Activated T-cell treated with anti-CD3 and anti-CD28 coated beads, Interleukin-2, amount 50 U/mL, for 24 hours (primary cell): ENCODE measurements at regions not wholly inside any gene's neighbourhood (a gene's known extent, or its start where the extent isn't known, plus 50 kb on each side); places are given as distances from the start of the nearest gene placed in this dataset.

Experiments
- DNase-seq: peaks from one replicate; pipeline ENCODE4 v3.0.0-alpha.2; 2020
- H3K27ac Mint-ChIP-seq: 2 replicates; pipeline ENCODE4 v1.8.0; 2020; ENCODE audit warnings: mild to moderate bottlenecking, mixed read lengths
- H3K27me3 Mint-ChIP-seq: 2 replicates; pipeline ENCODE4 v1.8.0; 2020; ENCODE audit warnings: mixed read lengths
- H3K36me3 Mint-ChIP-seq: 2 replicates; pipeline ENCODE4 v1.8.0; 2020; ENCODE audit warnings: low read depth, mixed read lengths
- H3K4me1 Mint-ChIP-seq: 2 replicates; pipeline ENCODE4 v1.8.0; 2020; ENCODE audit warnings: low read depth, mixed read lengths
- H3K4me3 Mint-ChIP-seq: 2 replicates; pipeline ENCODE4 v1.8.0; 2020; ENCODE audit warnings: mild to moderate bottlenecking, moderate library complexity, mixed read lengths
- H3K9me3 Mint-ChIP-seq: 2 replicates; pipeline ENCODE4 v1.8.0; 2020; ENCODE audit warnings: mixed read lengths

DNA sequence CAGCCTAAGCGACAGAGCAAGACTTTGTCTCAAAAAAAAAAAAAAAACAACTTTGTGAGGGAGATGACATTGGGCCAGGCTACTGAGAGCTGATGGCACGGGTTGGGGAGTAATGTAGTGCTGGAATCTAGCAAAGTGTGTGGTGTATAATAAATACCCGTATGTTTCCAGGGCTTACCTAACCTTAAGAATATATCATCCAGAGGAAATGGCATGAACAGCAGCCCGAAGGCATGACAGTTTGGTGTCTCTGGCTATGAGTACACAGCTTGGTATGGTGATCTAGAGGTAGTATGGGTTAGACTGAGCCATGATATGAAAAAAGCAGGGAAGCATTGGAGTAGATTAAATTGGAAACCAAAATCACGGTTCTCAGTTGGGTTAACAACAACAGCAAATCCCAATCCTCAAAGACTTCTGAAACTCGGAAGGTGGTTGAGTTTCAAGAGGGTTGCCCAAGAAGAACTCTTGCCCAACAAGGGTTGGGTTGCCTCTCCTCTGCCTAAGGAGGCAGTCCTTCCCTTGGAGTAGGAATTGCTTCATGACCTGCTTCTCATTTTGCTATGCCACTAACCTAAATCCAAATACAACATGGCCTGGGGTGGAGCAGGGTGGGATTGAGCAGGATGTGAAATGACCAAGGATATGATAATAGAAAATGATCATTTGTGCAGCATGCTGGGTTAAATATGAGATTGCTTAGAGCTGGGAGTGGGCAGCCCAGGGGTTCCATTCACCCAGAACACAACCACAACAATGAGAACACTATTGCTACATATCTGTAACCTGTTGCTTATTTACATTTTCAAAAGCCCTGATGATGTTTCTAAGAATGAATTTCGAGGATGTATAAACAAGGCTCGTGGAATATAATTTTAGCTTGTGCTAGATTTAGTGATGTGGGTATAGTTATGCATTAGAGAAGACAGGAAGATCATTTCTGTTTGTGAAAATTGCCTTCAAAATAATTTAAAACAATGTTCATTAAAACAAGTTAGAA, 64.6 kb upstream of the ZFR start:
- Mint-ChIP-seq H3K27me3 (no peaks in the 10 kb centered on the region), H3K9me3 (no peaks in the 10 kb centered on the region), H3K4me1 (peaks cover 17% of the 10 kb centered on the region), H3K27ac (no peak overlapping the region), H3K36me3 (no peaks in the 10 kb centered on the region), H3K4me3 (no peak overlapping the region)
- no peak for DNase-seq

DNA sequence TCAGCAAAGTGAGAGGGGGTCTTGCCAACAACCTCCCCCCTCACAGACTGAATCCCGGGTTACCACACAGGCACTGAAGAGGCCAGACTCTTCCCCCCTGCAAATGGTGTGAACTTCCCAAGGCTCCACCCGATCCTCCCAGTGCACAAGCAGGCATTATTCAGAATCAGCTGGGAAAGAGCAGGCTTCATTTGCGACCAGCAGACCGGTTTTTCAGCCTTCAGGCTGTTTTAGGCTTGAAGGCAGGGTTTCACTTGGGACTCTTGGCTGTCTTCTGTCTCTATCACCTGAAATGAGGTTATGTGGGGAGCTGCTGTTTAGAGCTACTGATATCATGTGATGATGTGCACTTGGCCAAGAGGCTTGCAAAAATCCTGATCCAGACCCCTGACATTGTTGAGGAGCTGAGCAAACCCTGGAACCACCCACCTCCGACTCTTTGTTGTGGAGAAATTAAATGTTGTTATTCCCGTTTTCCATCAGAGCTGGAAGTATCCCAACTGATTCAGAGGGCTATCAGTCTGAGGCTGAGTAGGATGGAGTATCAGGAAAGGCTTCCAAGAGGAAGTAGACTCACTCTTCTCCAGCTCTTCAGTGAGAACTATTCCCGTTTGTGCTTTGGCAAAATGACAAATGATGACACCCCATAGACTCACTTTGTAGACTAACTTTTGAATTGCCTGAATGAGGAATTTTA, 63.3 kb upstream of the ZFR start:
- Mint-ChIP-seq H3K4me3 (no peak overlapping the region), H3K9me3 (no peaks in the 10 kb centered on the region), H3K36me3 (no peaks in the 10 kb centered on the region), H3K4me1 (peaks cover 17% of the 10 kb centered on the region), H3K27me3 (no peaks in the 10 kb centered on the region), H3K27ac (no peak overlapping the region)
- DNase-seq: no peak

DNA sequence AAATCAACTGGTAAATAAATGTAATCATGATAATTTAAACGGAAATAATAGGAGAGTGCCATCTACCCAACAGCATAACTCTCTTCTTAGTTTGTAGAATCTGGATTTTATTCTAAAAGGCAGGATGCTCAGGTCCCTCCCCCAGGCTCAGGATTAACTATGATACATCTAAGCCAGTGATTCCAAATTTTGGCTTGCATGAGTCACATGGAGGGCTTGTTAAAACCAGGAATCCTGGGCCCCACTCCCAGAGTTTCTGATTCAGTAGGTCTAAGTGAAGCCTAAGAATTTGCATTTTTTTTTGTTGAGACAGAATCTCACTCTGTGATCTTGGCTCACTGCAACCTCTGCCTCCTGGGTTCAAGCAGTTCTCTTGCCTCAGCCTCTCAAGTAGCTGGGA, 62.3 kb upstream of the ZFR start:
- Mint-ChIP-seq H3K27me3 (no peaks in the 10 kb centered on the region), H3K4me3 (no peak overlapping the region), H3K36me3 (no peaks in the 10 kb centered on the region), H3K27ac (no peak overlapping the region), H3K4me1 (peaks cover 17% of the 10 kb centered on the region), H3K9me3 (no peaks in the 10 kb centered on the region)
- no peak for DNase-seq

GRCh38 chr5:32506201-32506661, 61.7 kb upstream of the ZFR start:
- no peak for DNase-seq
- no peak overlapping the region for H3K27ac Mint-ChIP-seq
- H3K36me3 Mint-ChIP-seq: no peaks in the 10 kb centered on the region
- peaks cover 17% of the 10 kb centered on the region for H3K4me1 Mint-ChIP-seq
- H3K9me3 Mint-ChIP-seq: no peaks in the 10 kb centered on the region
- H3K4me3 Mint-ChIP-seq: no peak overlapping the region
- no peaks in the 10 kb centered on the region for H3K27me3 Mint-ChIP-seq

DNA sequence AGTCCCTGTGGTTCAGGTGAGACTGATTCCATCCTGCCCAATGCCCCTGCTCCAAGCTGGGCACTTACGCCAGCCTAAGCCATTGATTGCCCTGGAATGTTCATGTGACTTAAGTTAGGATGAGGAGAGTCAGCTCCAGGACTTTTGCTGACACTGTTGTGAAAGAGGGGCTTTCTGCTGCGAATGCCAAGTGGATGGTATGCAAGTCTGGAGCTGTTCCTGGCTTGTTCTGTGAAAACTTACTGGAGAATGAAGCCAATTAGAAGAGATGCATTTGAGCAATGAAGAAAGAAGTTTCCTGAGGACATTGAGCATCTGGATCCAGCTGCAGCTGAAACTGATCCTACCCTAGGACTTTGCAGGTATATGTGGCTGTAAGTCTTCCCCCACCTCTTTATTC, 61.2 kb upstream of the ZFR start:
- H3K4me1 Mint-ChIP-seq: peaks cover 17% of the 10 kb centered on the region
- DNase-seq: no peak
- no peaks in the 10 kb centered on the region for H3K9me3 Mint-ChIP-seq
- no peaks in the 10 kb centered on the region for H3K36me3 Mint-ChIP-seq
- no peak overlapping the region for H3K27ac Mint-ChIP-seq
- H3K27me3 Mint-ChIP-seq: no peaks in the 10 kb centered on the region
- no peak overlapping the region for H3K4me3 Mint-ChIP-seq

DNA sequence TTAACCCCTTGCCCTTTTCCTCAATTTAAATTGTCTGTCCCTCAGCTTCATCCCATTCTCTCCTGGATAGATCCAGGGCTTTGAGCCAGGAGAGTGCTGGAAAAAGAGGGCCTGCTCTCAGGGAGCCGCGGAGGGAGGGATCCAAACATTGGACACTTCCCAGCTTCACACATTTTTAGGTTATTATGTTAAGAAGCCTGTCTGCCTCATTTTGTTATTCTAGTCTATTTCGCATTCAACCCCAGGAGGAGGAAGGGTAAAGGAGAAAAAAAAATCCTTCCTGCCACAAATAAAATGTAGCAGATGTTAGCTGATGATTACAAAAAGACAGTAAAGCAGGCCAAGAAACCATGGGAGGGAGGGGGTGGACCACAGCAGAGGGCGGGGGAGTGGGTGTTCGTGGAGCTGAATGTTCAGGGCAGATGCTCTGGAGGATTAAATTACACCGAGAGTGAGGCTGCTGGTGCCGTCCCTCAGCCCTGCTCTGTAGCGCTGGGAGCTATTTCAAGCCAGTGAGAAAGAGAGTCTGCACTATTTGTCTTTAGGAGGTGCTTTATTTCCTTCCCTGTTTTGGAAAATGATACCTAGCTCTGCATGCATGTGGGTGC, 60.6 kb upstream of the ZFR start:
- Mint-ChIP-seq H3K4me1 (peaks cover 17% of the 10 kb centered on the region), H3K27ac (no peak overlapping the region), H3K9me3 (no peaks in the 10 kb centered on the region), H3K36me3 (no peaks in the 10 kb centered on the region), H3K4me3 (no peak overlapping the region), H3K27me3 (no peaks in the 10 kb centered on the region)
- no peak for DNase-seq

GRCh38 chr5:32504329-32504988, 59.9 kb upstream of the ZFR start:
- no peak for DNase-seq
- no peaks in the 10 kb centered on the region for H3K36me3 Mint-ChIP-seq
- H3K27me3 Mint-ChIP-seq: no peaks in the 10 kb centered on the region
- H3K27ac Mint-ChIP-seq: no peak overlapping the region
- H3K9me3 Mint-ChIP-seq: no peaks in the 10 kb centered on the region
- H3K4me1 Mint-ChIP-seq: peaks cover 21% of the 10 kb centered on the region
- no peak overlapping the region for H3K4me3 Mint-ChIP-seq

- Mint-ChIP-seq H3K4me1 (peaks cover 28% of the 10 kb centered on the region), H3K27me3 (no peaks in the 10 kb centered on the region)
- no peak for DNase-seq
Observed at GRCh38 chr5:32503261-32503660, 58.7 kb upstream of the ZFR start.

DNA sequence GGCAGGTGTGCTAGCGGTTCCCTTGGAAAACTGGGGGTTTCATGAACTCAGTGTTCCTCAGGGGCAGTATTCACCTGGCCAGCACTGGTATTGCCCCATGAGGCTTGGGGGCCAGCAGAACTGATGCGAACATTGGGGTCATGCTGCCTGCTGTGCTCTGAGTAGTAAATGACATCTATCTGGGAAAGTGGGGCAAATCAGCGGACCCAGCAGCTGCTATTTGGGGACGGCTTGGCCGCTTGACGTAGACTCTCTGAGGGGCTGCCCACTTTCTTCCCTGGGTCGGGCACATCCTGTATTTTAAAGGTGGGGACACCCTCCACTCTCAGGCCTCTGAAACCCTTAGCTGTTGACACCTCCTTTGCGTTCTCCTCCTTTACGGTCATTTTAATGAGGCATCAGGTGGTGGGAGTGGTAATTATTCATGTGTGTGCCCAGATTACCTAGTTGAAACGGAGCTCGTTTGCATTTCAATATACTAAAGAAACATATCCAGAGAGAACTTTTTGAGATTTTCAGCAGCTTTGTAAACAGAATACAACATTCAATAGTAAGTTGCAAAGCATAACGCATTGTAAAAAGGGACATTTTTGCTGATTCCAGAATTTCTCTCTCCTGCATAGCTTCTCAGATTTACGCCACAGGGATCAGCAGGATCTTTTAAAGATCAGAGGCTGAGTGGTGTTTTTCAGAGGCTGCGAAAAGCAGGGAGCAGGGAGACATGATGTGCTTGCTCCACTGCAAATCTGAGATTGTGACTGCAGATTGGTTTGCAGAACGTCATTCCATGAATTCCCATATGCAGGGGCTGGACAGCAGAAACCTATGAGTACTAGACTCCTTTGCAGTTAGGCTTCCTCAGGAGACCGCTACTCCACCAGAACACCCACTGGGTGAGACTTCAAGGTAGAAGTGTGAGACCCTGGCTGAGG, 56.8 kb upstream of the ZFR start:
- Mint-ChIP-seq H3K9me3 (no peaks in the 10 kb centered on the region), H3K27ac (no peak overlapping the region), H3K4me1 (peaks cover 28% of the 10 kb centered on the region), H3K4me3 (no peak overlapping the region), H3K27me3 (no peaks in the 10 kb centered on the region), H3K36me3 (no peaks in the 10 kb centered on the region)
- no peak for DNase-seq

More at GRCh38 chr5:32503261-32503660, 58.7 kb upstream of the ZFR start:
- Mint-ChIP-seq H3K27ac (no peak overlapping the region), H3K36me3 (no peaks in the 10 kb centered on the region), H3K9me3 (no peaks in the 10 kb centered on the region), H3K4me3 (no peak overlapping the region)

DNA sequence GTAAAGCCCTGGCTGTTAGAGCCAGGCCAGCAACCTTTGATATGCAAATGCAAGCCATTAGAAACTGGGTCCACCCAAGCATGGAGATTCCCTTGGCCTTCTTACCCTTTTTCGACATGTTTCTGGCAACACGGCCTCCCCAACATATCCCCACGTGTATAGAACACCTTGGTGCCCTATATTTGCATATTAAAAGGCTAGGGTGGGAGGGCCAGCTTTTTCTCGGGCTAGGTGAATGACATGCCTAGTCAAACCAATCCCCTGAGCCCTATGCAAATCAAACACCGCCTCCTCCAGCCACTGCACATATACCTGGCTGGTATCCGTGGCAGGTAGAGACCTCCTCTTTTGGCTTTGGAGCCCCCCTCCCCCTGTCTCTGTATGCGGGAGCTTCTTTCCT, 55.6 kb upstream of the ZFR start:
- Mint-ChIP-seq H3K9me3 (no peaks in the 10 kb centered on the region), H3K4me3 (no peak overlapping the region), H3K4me1 (peaks cover 22% of the 10 kb centered on the region), H3K36me3 (no peaks in the 10 kb centered on the region), H3K27ac (no peak overlapping the region), H3K27me3 (no peaks in the 10 kb centered on the region)
- DNase-seq: no peak

- Mint-ChIP-seq H3K9me3 (no peaks in the 10 kb centered on the region), H3K27me3 (no peaks in the 10 kb centered on the region), H3K4me3 (no peak overlapping the region), H3K36me3 (no peaks in the 10 kb centered on the region), H3K4me1 (peaks cover 13% of the 10 kb centered on the region), H3K27ac (no peak overlapping the region)
- DNase-seq: no peak
Observed at GRCh38 chr5:32499261-32499660, 54.7 kb upstream of the ZFR start.

DNA sequence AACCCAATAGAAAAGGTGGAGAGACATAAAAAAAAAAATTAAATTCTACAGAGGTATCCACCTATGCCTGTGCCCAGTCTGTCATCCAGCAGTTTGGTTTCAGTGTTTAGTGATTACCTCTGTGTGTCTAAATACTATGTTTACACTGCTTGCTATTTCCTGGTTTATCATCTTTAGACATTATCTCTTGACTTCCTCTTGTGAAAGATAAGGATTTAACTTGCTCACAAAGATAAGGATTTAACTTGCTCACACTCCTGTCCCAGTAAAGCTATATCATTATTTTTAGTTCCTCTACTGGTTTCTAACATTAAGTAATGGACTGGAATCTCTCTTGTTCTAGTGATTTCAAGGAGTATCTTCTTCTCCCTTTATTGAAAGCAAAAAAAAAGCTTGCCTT, 53.9 kb upstream of the ZFR start:
- Mint-ChIP-seq H3K36me3 (no peaks in the 10 kb centered on the region), H3K27ac (no peak overlapping the region), H3K9me3 (no peaks in the 10 kb centered on the region), H3K27me3 (no peaks in the 10 kb centered on the region), H3K4me3 (no peak overlapping the region), H3K4me1 (peaks cover 12% of the 10 kb centered on the region)
- no peak for DNase-seq

- H3K4me1 Mint-ChIP-seq: peaks cover 12% of the 10 kb centered on the region
- H3K4me3 Mint-ChIP-seq: no peak overlapping the region
- H3K9me3 Mint-ChIP-seq: no peaks in the 10 kb centered on the region
- H3K36me3 Mint-ChIP-seq: no peaks in the 10 kb centered on the region
- no peak for DNase-seq
- no peak overlapping the region for H3K27ac Mint-ChIP-seq
- no peaks in the 10 kb centered on the region for H3K27me3 Mint-ChIP-seq
Observed at GRCh38 chr5:32496104-32496503, 51.6 kb upstream of the ZFR start.
